HL-60 (cell line): ENCODE measurements at regions not wholly inside any gene's neighbourhood (a gene's known extent, or its start where the extent isn't known, plus 50 kb on each side); places are given as distances from the start of the nearest gene placed in this dataset.

Source experiments
- POLR2AphosphoS5 ChIP-seq: IDR thresholded peaks from 2 replicates; pipeline ENCODE4 v1.6.1; 2012; ENCODE audit warnings: low read depth
- TF ChIP-seq, protein P1 (sequence below): IDR thresholded peaks from one replicate; pipeline ENCODE4 v1.5.1; 2011; ENCODE audit warnings: low read length, control low read depth, inconsistent platforms; ENCODE audit not compliant: insufficient read depth
- TF ChIP-seq, protein P2 (sequence below): IDR thresholded peaks from 2 replicates; pipeline ENCODE4 v1.6.1; 2012; ENCODE audit warnings: low read depth; ENCODE audit not compliant: insufficient replicate concordance

DNA sequence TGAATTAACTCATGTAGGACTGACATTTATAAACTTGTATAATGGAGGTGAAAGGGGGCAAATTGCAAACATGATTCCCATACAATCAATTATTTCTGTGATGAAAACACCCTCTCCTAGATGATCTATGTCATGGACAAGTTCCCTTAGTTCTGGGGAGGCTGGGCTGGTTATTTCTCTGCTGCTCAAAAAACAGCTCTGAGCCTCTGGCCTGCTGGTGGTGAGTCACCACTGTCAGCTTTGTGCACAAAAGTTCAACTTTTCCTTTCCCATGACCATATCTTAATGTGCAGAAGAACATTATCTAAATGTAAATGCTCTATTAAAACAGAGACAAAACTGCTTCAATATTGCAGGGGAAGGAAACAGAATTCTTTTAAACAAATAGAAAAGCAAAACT is 85.0 kb downstream of the HMHB1 start:
- TF ChIP-seq, protein P1, sequence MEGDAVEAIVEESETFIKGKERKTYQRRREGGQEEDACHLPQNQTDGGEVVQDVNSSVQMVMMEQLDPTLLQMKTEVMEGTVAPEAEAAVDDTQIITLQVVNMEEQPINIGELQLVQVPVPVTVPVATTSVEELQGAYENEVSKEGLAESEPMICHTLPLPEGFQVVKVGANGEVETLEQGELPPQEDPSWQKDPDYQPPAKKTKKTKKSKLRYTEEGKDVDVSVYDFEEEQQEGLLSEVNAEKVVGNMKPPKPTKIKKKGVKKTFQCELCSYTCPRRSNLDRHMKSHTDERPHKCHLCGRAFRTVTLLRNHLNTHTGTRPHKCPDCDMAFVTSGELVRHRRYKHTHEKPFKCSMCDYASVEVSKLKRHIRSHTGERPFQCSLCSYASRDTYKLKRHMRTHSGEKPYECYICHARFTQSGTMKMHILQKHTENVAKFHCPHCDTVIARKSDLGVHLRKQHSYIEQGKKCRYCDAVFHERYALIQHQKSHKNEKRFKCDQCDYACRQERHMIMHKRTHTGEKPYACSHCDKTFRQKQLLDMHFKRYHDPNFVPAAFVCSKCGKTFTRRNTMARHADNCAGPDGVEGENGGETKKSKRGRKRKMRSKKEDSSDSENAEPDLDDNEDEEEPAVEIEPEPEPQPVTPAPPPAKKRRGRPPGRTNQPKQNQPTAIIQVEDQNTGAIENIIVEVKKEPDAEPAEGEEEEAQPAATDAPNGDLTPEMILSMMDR = no peak
- no peak for TF ChIP-seq POLR2AphosphoS5
- TF ChIP-seq, protein P2, sequence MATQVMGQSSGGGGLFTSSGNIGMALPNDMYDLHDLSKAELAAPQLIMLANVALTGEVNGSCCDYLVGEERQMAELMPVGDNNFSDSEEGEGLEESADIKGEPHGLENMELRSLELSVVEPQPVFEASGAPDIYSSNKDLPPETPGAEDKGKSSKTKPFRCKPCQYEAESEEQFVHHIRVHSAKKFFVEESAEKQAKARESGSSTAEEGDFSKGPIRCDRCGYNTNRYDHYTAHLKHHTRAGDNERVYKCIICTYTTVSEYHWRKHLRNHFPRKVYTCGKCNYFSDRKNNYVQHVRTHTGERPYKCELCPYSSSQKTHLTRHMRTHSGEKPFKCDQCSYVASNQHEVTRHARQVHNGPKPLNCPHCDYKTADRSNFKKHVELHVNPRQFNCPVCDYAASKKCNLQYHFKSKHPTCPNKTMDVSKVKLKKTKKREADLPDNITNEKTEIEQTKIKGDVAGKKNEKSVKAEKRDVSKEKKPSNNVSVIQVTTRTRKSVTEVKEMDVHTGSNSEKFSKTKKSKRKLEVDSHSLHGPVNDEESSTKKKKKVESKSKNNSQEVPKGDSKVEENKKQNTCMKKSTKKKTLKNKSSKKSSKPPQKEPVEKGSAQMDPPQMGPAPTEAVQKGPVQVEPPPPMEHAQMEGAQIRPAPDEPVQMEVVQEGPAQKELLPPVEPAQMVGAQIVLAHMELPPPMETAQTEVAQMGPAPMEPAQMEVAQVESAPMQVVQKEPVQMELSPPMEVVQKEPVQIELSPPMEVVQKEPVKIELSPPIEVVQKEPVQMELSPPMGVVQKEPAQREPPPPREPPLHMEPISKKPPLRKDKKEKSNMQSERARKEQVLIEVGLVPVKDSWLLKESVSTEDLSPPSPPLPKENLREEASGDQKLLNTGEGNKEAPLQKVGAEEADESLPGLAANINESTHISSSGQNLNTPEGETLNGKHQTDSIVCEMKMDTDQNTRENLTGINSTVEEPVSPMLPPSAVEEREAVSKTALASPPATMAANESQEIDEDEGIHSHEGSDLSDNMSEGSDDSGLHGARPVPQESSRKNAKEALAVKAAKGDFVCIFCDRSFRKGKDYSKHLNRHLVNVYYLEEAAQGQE = no peak
